Activated CD8-positive, alpha-beta T cell treated with anti-CD3 and anti-CD28 coated beads for 36 hours (primary cell): ENCODE measurements at regions not wholly inside any gene's neighbourhood (a gene's known extent, or its start where the extent isn't known, plus 50 kb on each side); places are given as distances from the start of the nearest gene placed in this dataset.

Experiments
- ATAC-seq: fragments of 200-7000 bp; cut with Tn5 transposase; one replicate; pipeline ENCODE4 v1.10.0; 2021; ENCODE audit warnings: mild to moderate bottlenecking, moderate library complexity
- CTCF ChIA-PET: fragments of 350-600 bp; sonication (Branson Sonifier 250); formaldehyde crosslinking; loops from one replicate; lab custom pipeline; 2021; ENCODE audit warnings: antibody characterized with exemption; lab: Charles Lee
- POLR2A ChIA-PET: fragments of 350-600 bp; sonication (Branson Sonifier 250); formaldehyde crosslinking; loops from one replicate; lab custom pipeline; 2021; ENCODE audit warnings: antibody characterized with exemption; lab: Charles Lee
- DNase-seq: peaks from one replicate; pipeline ENCODE4 v3.0.0-alpha.2; 2020
- H3K27ac Mint-ChIP-seq: one replicate; pipeline ENCODE4 v1.8.0; 2021; ENCODE audit warnings: mild to moderate bottlenecking, mixed read lengths
- H3K27me3 Mint-ChIP-seq: one replicate; pipeline ENCODE4 v1.8.0; 2021; ENCODE audit warnings: mixed read lengths
- H3K36me3 Mint-ChIP-seq: one replicate; pipeline ENCODE4 v1.8.0; 2021; ENCODE audit warnings: low read depth, mixed read lengths
- H3K4me1 Mint-ChIP-seq: one replicate; pipeline ENCODE4 v1.8.0; 2021; ENCODE audit warnings: low read depth, mixed read lengths
- H3K4me3 Mint-ChIP-seq: one replicate; pipeline ENCODE4 v1.8.0; 2021; ENCODE audit warnings: mild to moderate bottlenecking, moderate library complexity, mixed read lengths
- H3K9me3 Mint-ChIP-seq: one replicate; pipeline ENCODE4 v1.8.0; 2021; ENCODE audit warnings: mixed read lengths
- intact Hi-C: fragments of 100-400 bp; cut with micrococcal nuclease; formaldehyde crosslinking; loops from one replicate; pipeline ENCODE4 v1.10.0; 2022
- TF ChIP-seq, protein P1 (sequence below): fragments of 200-600 bp; IDR thresholded peaks from one replicate; pipeline ENCODE4 v1.8.0; 2022; ENCODE audit warnings: antibody characterized with exemption, mild to moderate bottlenecking

DNA sequence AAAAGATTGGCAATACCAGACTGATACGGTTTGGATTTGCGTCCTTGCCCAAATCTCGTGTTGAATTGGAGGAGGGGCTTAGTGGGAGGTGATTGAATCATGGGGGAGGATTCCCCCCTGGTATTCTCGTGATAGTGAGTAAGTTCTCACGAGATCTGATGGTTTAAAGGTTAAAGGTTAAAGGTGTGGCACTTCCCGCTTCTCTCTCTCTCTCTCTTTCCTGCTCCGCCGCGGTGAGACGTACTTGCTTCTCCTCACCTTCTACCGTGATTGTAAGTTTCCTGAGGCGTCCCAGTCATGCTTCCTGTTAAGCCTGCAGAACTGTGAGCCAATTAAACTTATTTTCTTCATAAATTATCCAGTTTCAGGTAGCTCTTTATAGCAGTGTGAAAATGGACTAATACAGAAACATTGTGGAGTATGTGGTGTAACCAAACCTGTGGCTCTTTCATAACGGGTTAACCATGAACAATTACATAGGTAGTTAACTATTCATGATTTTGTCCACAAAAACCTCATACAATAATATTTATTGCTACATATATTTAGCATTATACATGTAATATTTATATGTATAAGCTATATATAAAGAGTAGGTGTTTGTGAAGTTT lies 107.5 kb downstream of the ANXA1 start:
- Mint-ChIP-seq H3K27ac (no peak overlapping the region), H3K4me1 (no peaks in the 10 kb centered on the region), H3K27me3 (peaks cover 3% of the 10 kb centered on the region), H3K4me3 (no peak overlapping the region), H3K36me3 (no peaks in the 10 kb centered on the region), H3K9me3 (no peaks in the 10 kb centered on the region)
- intact Hi-C loops = no loop called here
- POLR2A ChIA-PET = no interaction called here
- TF ChIP-seq, protein P1, sequence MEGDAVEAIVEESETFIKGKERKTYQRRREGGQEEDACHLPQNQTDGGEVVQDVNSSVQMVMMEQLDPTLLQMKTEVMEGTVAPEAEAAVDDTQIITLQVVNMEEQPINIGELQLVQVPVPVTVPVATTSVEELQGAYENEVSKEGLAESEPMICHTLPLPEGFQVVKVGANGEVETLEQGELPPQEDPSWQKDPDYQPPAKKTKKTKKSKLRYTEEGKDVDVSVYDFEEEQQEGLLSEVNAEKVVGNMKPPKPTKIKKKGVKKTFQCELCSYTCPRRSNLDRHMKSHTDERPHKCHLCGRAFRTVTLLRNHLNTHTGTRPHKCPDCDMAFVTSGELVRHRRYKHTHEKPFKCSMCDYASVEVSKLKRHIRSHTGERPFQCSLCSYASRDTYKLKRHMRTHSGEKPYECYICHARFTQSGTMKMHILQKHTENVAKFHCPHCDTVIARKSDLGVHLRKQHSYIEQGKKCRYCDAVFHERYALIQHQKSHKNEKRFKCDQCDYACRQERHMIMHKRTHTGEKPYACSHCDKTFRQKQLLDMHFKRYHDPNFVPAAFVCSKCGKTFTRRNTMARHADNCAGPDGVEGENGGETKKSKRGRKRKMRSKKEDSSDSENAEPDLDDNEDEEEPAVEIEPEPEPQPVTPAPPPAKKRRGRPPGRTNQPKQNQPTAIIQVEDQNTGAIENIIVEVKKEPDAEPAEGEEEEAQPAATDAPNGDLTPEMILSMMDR = no peak
- ATAC-seq (no peak), DNase-seq (no peak)
- CTCF ChIA-PET = no interaction called here

DNA sequence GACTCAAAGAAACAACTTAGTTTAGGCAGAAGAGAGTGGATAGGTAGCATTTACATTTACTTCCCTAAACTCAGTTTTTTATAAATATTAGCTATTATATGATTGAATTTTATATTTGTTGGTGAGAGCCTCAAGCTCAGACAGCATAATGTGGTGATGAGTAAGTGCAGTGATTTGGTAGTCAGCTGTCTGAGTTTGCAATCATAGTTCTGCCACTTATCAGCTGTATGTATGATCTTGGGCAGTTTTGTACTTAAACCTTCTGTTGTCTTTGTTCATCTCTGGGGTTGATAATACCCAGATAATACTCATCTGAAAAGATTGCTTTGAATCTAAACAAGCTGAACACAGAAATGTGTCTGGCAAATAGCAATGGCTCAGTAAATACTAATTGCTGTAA lies 108.8 kb downstream of the ANXA1 start:
- TF ChIP-seq, protein P1 = no peak
- intact Hi-C loops = no loop called here
- Mint-ChIP-seq H3K27ac (no peak overlapping the region), H3K4me3 (no peak overlapping the region), H3K4me1 (no peaks in the 10 kb centered on the region), H3K36me3 (no peaks in the 10 kb centered on the region), H3K27me3 (peaks cover 3% of the 10 kb centered on the region), H3K9me3 (no peaks in the 10 kb centered on the region)
- CTCF ChIA-PET = no interaction called here
- DNase-seq (no peak), ATAC-seq (no peak)
- POLR2A ChIA-PET = no interaction called here

DNA sequence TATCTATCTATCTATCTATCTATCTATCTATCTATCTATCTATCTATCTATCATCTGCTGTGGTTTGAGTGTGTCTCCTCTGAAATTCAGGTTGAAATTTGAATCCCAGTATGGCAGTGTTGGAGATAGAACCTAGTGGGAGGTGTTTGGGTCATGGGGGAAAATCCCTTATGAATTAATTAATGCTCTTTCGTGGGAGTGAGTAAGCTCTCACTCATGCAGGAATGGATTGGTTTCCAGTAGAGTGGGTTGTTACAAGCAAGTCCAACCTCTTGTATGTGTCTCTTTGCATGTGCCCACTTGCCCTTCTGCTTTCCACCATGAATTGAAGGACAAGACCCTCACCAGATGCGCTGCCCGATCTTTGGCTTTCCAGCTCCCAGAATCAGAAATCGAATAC lies 113.0 kb downstream of the ANXA1 start:
- H3K27me3 Mint-ChIP-seq = peaks cover 1% of the 10 kb centered on the region
- ATAC-seq (no peak), DNase-seq (no peak)
- no peaks in the 10 kb centered on the region for H3K9me3 Mint-ChIP-seq
- H3K36me3 Mint-ChIP-seq = no peaks in the 10 kb centered on the region
- CTCF ChIA-PET = no interaction called here
- intact Hi-C loops = no loop called here
- H3K4me3 Mint-ChIP-seq = no peak overlapping the region
- POLR2A ChIA-PET = no interaction called here
- H3K27ac Mint-ChIP-seq = no peak overlapping the region
- H3K4me1 Mint-ChIP-seq = no peaks in the 10 kb centered on the region
- TF ChIP-seq, protein P1 = no peak

DNA sequence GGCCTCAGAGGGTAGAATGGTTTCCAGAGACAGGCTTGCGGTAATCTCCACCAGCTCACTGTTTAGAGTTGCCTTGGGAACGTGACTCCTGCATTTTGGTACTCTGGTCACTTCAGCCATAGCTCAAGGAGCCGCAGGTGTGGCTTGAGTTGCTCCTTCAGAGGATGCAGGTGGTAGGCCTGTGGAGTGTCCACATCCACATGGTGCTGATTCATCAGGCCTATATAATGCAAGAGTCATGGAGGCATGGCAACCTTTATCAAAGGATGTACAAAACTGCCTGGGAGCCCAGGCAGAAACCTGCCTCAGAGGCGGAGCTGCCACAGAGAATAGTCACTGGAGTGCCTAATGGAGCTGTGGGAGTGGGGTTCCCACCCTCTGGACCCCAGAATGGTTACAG lies 114.2 kb downstream of the ANXA1 start:
- TF ChIP-seq, protein P1 = no peak
- DNase-seq = no peak
- no peaks in the 10 kb centered on the region for H3K36me3 Mint-ChIP-seq
- H3K27me3 Mint-ChIP-seq = peaks cover 1% of the 10 kb centered on the region
- H3K4me3 Mint-ChIP-seq = no peak overlapping the region
- no peak for ATAC-seq
- ChIA-PET CTCF (interaction anchor here (1.1 kb wide), 1 partner anchor 23 kb away, joined by 4 read pairs; no protein-coding TSS in a partner anchor), POLR2A (interaction anchor here (1.1 kb wide), 1 partner anchor 47 kb away, joined by 3 read pairs; no protein-coding TSS in a partner anchor)
- no peaks in the 10 kb centered on the region for H3K4me1 Mint-ChIP-seq
- H3K27ac Mint-ChIP-seq = no peak overlapping the region
- intact Hi-C loops = no loop called here
- no peaks in the 10 kb centered on the region for H3K9me3 Mint-ChIP-seq

DNA sequence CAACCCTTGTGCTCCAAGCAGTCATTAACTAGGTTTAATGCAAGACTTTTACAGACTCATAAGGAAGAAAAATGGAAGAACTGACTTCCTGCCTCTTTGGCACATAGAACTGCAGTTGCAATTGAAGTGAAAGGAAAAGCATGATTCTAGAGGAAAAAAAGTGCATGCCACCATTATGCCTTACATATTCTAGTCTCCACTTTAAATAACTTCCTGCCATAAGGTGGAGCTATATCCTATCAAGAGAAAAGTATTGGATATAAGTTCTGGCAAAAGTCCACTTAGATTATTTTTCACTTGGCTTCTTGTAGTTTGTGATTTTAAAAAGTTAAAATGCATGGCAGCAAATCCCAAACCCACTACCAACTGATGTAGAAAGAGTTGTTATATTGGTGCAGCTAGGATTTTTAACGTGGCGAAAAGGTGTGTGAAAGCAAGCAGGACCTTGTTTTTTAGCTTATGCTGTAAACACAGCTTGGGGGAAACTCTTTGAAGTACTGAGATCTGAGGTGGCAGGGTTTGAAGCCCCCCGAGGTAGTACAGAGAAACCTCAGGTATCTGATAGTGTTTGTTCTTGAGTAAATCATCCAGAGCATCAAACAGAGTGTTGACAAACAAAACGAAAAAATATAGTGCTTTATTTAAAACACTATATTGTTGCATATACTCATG lies 117.9 kb downstream of the ANXA1 start:
- ChIA-PET POLR2A (no interaction called here), CTCF (interaction anchor here (1.6 kb wide), 1 partner anchor 68 kb away, joined by 4 read pairs; no protein-coding TSS in a partner anchor)
- Mint-ChIP-seq H3K4me1 (no peaks in the 10 kb centered on the region), H3K36me3 (no peaks in the 10 kb centered on the region), H3K9me3 (no peaks in the 10 kb centered on the region), H3K27me3 (peaks cover 1% of the 10 kb centered on the region), H3K27ac (no peak overlapping the region), H3K4me3 (no peak overlapping the region)
- DNase-seq = no peak
- ATAC-seq = no peak
- intact Hi-C loops = no loop called here
- TF ChIP-seq, protein P1 = no peak
